ENCODE measurements at regions not wholly inside any gene's neighbourhood (a gene's known extent, or its start where the extent isn't known, plus 50 kb on each side); places are given as distances from the start of the nearest gene placed in this dataset.
"Not testable (repeated sequence)": the region's sequence is repeated elsewhere in the genome, so short reads cannot be mapped to it uniquely, and the experiment has no call there.

DNA sequence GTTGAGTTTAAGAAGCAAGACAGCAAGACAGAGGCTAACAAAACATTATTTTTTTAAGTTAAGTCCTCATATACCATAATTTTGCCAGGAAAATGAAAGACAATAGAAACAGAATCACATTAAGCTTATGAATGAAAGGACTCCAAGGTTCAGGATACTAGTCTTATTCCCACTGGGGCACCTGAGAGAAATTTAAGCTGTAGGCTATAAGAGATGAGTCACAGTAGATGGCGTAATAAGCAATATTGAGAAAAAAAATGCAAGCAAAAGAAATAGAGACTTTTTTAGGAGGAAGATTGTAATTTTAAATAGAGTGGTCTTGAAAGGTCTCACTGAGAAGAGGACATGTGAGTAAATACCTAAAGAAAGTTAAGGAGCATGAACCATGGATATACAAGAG is 57.1 kb upstream of the KIF2B start:
- DNase-seq (ENCODE audit: low spot score), result no peak
- TF ChIP-seq, protein P1, sequence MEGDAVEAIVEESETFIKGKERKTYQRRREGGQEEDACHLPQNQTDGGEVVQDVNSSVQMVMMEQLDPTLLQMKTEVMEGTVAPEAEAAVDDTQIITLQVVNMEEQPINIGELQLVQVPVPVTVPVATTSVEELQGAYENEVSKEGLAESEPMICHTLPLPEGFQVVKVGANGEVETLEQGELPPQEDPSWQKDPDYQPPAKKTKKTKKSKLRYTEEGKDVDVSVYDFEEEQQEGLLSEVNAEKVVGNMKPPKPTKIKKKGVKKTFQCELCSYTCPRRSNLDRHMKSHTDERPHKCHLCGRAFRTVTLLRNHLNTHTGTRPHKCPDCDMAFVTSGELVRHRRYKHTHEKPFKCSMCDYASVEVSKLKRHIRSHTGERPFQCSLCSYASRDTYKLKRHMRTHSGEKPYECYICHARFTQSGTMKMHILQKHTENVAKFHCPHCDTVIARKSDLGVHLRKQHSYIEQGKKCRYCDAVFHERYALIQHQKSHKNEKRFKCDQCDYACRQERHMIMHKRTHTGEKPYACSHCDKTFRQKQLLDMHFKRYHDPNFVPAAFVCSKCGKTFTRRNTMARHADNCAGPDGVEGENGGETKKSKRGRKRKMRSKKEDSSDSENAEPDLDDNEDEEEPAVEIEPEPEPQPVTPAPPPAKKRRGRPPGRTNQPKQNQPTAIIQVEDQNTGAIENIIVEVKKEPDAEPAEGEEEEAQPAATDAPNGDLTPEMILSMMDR (IDR thresholded peaks at IDR 0.05; ENCODE audit: borderline replicate concordance, control extremely low read depth, extremely low read depth, insufficient read depth, missing control alignments), result no peak
- in situ Hi-C loops (cut with MboI; ENCODE audit: low sequenced_read_pairs, unreplicated experiment), result no loop called here

DNA sequence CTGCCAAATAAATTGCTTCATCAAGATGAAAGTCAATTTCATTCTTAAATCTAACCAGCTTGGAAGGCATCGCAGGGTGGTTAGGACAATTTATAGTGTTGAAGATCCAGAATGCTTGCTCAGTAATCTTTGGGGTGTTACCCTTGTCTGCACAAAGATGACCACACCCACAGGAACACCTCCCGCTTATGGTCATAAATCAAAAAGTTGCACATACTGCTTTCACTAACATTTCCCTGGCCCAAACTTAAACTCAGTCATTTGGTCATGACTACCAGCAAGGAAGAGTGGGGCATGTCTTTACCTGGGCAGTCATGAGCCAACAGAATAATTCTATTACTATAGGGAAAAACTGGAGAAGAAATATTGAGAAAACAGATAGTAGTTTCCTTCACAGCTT is 57.6 kb upstream of the KIF2B start:
- DNase-seq (ENCODE audit: low spot score), result no peak
- in situ Hi-C loops (cut with MboI; ENCODE audit: low sequenced_read_pairs, unreplicated experiment), result no loop called here
- TF ChIP-seq, protein P1 (IDR thresholded peaks at IDR 0.05; ENCODE audit: borderline replicate concordance, control extremely low read depth, extremely low read depth, insufficient read depth, missing control alignments), result no peak

DNA sequence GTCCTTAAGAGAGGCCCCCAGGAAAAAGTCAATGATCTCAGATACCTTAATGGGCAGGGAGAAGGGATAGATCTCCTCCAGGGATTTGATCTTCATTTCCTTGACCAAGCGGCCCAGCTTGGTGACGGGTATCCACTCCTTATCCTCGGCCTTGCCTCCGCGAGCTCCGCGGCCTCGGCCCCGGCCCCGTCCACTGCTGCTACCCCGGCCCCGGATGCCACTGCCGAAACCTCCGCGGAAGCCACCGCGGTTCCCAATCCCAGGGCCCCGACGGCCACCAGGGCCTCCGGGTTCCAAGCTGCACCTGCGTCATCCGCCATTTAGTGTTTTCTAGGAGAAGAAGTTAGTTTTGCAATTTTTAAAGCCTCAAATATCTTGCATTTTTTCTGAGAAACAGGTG is 65.2 kb upstream of the KIF2B start:
- TF ChIP-seq, protein P1 (IDR thresholded peaks at IDR 0.05; ENCODE audit: borderline replicate concordance, control extremely low read depth, extremely low read depth, insufficient read depth, missing control alignments), result no peak
- DNase-seq (ENCODE audit: low spot score), result no peak
- in situ Hi-C loops (cut with MboI; ENCODE audit: low sequenced_read_pairs, unreplicated experiment), result no loop called here

DNA sequence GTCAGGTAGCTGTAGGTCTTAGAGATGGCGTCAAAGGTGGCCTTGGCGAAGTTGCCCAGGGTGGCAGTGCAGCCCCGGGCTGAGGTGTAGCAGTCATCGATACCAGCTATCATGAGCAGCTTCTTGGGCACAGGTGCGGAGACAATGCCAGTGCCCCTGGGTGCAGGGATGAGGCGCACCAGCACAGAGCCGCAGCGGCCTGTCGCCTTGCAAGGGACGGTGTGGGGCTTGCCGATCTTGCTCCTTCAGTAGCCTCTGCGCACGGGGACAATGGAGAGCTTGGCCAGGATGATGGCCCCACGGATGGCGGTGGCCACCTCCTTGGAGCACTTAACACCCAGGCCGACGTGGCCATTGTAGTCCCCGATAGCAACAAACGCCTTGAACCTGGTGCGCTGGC is 65.6 kb upstream of the KIF2B start:
- in situ Hi-C loops (cut with MboI; ENCODE audit: low sequenced_read_pairs, unreplicated experiment), result not testable (repeated sequence)

DNA sequence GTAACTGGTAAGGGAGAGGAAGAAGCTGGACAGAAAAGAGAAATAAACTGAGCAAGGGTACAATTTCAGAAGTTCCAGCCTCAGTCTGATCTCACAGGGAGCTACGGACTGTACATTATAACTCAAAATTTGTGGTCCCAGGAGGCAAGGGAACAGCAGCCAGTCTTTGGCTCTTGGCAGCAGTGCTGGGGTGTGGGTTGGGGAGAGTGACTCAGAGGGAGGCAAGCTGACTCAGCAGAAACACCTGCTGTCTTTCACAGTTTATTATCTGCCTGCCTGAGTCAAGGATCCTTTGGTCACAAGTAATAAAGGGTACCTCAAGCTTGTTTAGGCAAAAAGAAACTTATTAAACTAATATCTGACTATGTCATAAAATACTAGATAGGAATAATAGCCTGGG is 73.5 kb upstream of the KIF2B start:
- DNase-seq (ENCODE audit: low spot score), result no peak
- TF ChIP-seq, protein P1 (IDR thresholded peaks at IDR 0.05; ENCODE audit: borderline replicate concordance, control extremely low read depth, extremely low read depth, insufficient read depth, missing control alignments), result no peak
- in situ Hi-C loops (cut with MboI; ENCODE audit: low sequenced_read_pairs, unreplicated experiment), result no loop called here

More for the DNA sequence above, 65.6 kb upstream of the KIF2B start:
- not testable (repeated sequence) for DNase-seq (ENCODE audit: low spot score)

DNA sequence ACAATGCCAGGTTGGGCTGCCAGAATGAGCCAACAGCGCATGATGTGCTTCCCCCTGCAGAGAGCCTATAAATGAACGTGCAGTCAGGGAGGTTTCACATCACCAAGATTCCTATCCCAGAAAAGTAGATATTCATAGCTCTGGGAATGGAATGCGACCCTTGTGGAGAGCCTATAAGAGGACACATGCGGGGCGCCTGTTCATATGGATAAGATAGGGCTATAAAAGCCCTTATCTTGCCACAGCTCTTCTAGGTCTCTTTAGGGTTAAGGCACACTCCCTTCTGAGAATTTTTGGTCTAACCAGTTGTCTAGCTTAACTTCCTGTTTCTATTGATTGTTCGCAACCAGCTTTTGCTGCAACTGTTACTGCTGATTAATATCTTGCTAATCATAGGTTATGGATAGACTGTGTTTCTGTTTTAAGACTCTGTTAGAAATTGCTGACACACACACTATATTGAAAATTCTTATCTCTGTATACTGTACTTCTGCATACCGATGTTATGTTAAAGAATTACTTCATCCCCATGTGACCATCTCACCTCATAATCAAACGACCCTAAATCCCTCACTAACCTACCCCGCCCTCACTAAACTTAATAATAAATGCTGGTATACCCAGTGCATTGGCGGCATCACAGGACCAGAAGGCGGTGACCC is 74.4 kb upstream of the KIF2B start:
- DNase-seq (ENCODE audit: low spot score); in situ Hi-C loops (cut with MboI; ENCODE audit: low sequenced_read_pairs, unreplicated experiment): not testable (repeated sequence)

DNA sequence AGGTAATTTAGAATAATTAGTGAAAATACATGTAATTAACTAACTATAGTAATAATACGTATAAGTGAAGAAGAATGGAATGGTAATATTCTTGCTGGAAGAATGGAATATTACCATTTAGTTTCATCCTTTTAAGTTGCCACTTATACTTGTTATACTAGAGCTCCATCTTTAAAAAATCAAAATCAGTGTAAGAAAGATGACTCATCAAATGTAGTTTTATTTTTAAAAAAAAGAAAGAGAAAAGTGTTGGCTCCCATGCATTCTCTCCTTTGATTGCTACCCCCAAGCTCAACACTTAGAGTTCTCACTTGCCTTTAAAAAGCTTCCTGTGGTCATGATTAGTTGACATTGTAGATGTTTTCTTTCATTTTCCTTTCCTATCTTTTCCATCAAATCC is 82.4 kb upstream of the KIF2B start:
- no peak for DNase-seq (ENCODE audit: low spot score)
- TF ChIP-seq, protein P1 (IDR thresholded peaks at IDR 0.05; ENCODE audit: borderline replicate concordance, control extremely low read depth, extremely low read depth, insufficient read depth, missing control alignments), result no peak
- in situ Hi-C loops (cut with MboI; ENCODE audit: low sequenced_read_pairs, unreplicated experiment), result no loop called here
